GM19025 (cell line): ENCODE measurements at regions not wholly inside any gene's neighbourhood (a gene's known extent, or its start where the extent isn't known, plus 50 kb on each side); places are given as distances from the start of the nearest gene placed in this dataset.
A peak's percentile ranks its signal among the peaks of the same experiment; 100 is the strongest.
"Not testable (repeated sequence)": the region's sequence is repeated elsewhere in the genome, so short reads cannot be mapped to it uniquely, and the experiment has no call there.

Source experiments
- ATAC-seq: cut with Tn5 transposase; IDR thresholded peaks from one replicate; pipeline ENCODE4 v1.9.1; 2021; ENCODE audit warnings: mild to moderate bottlenecking, low read depth, moderate library complexity; ENCODE audit not compliant: unreplicated experiment

DNA sequence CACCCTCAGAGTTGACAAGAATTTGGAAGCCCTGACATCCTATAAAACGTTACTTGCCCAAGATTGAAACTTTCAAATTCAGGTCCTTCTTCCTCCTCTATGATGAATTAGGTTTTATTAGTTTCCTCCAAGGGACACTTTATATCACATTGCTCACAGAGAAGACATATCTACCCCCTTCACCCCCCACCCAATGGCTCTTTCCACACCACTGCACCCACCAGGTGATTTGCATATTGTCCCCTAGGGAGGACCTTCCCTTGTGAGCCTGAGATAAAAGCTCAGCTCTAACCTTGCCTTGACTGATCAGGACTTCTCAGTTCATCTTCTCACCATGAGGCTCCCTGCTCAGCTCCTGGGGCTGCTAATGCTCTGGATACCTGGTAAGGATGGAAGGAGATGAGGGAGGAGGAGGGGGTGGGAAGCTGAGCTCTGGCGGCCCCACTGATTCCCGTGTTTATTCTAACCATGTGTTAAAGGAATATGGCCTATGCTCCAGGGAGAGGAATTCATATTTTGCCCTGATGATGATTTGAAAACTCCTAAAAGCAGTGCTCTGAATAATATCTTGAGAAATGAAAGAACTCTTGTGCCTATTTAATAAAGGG lies 1255.8 kb downstream of the RPIA start:
- ATAC-seq, result not testable (repeated sequence)

DNA sequence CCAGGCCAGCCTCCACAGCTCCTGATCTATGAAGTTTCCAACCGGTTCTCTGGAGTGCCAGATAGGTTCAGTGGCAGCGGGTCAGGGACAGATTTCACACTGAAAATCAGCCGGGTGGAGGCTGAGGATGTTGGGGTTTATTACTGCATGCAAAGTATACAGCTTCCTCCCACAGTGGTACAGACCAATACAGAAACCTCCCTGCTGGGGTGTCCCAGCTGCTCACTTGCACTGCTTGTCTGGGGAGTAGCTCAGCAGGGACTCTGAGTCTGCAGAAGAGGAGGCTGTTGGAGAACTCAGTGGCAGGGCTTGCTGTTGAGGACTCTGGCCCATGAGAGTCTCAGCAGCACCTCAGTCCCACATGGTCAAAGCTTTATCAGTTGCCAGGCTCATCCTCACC lies 1256.6 kb downstream of the RPIA start:
- peak; percentile 55 for ATAC-seq

GRCh38 chr2:89950807-89951206 lies 1259.3 kb downstream of the RPIA start:
- ATAC-seq, result not testable (repeated sequence)

- not testable (repeated sequence) for ATAC-seq
Measured at GRCh38 chr2:89957236-89957635, 1265.8 kb downstream of the RPIA start.

GRCh38 chr2:89959729-89960378 lies 1268.4 kb downstream of the RPIA start:
- ATAC-seq, result not testable (repeated sequence)

DNA sequence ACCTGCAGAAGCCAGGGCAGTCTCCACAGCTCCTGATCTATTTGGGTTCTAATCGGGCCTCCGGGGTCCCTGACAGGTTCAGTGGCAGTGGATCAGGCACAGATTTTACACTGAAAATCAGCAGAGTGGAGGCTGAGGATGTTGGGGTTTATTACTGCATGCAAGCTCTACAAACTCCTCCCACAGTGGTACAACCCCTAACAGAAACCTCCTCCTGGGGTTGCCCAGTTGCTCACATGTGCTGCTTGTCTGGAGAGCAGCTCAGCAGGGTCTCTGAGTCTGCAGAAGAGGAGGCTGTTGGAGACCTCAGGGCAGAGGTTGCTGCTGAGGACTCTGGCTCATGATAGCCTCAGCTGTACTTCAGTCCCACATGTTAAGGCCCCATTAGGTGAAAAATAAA lies 1269.1 kb downstream of the RPIA start:
- ATAC-seq, result not testable (repeated sequence)

GRCh38 chr2:89968567-89968966 lies 1277.1 kb downstream of the RPIA start:
- peak; percentile 64 for ATAC-seq

DNA sequence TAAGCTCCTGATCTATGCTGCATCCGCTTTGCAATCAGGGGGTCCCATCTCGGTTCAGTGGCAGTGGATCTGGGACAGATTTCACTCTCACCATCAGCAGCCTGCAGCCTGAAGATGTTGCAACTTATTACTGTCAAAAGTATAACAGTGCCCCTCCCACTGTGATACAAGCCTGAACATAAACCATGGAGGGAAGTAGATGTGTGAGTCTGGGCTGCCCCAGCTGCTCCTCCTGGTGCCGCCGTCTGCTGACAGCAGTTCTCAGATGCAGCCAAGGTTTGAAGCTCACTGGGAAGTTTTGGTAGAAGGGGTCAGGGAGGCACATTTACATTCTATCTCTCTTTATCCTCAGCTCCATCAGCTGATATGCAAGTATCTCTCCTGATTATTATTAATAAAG lies 1277.7 kb downstream of the RPIA start:
- ATAC-seq, result not testable (repeated sequence)

GRCh38 chr2:89973849-89974248 lies 1282.4 kb downstream of the RPIA start:
- ATAC-seq, result not testable (repeated sequence)

- not testable (repeated sequence) for ATAC-seq
Measured at GRCh38 chr2:89979826-89980537, 1288.5 kb downstream of the RPIA start.

- not testable (repeated sequence) for ATAC-seq
Measured at GRCh38 chr2:89982246-89982645, 1290.8 kb downstream of the RPIA start.

DNA sequence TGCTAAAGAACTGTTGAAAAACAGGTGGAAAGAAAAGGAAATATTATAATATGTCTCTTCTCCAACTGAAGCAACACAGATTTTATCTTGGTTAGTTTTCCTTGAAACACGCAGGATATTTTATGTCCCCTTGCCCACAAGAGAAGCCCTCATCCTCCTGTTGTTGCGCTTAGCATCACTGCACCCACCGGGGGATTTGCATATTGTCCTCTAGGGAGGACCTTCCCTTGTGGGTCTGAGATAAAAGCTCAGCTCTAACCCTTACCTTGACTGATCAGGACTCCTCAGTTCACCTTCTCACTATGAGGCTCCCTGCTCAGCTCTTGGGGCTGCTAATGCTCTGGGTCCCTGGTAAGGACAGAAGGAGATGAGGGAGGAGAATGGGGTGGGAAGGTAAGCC lies 1294.2 kb downstream of the RPIA start:
- ATAC-seq, result not testable (repeated sequence)

- not testable (repeated sequence) for ATAC-seq
Measured at GRCh38 chr2:89986532-89986931, 1295.1 kb downstream of the RPIA start.

DNA sequence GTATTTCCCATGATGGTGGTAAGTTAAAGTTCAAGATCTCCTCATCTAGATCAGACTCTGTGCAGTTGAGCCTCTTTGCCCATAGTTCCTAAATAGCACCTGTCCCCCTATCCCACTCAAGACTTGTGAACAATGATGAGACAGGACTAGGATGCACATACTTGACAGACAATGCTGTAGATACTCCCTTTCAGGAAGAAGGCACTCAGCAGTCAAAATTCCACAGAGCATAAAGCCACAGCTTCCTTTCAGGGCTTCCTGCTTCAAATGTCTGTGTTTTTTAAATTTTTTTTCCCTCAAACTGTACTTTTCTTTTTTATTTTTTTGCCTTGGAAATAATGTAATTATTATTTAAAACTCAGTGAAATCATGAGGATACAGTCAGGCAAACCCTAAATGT lies 1305.3 kb downstream of the RPIA start:
- not testable (repeated sequence) for ATAC-seq

DNA sequence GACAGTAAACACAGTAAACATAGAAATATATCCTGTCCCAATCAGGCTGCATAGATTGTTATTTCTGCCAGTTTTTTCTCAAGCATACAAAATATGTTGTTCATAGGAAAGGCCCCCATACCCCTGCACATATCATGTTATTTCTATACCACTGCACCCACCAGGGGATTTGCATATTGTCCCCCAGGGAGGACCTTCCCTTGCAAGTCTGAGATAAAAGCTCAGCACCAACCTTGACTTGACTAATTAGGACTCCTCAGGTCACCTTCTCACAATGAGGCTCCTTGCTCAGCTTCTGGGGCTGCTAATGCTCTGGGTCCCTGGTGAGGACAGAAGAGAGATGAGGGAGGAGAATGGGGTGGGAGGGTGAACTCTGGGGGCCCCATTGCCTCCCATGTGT lies 1313.1 kb downstream of the RPIA start:
- ATAC-seq, result not testable (repeated sequence)

DNA sequence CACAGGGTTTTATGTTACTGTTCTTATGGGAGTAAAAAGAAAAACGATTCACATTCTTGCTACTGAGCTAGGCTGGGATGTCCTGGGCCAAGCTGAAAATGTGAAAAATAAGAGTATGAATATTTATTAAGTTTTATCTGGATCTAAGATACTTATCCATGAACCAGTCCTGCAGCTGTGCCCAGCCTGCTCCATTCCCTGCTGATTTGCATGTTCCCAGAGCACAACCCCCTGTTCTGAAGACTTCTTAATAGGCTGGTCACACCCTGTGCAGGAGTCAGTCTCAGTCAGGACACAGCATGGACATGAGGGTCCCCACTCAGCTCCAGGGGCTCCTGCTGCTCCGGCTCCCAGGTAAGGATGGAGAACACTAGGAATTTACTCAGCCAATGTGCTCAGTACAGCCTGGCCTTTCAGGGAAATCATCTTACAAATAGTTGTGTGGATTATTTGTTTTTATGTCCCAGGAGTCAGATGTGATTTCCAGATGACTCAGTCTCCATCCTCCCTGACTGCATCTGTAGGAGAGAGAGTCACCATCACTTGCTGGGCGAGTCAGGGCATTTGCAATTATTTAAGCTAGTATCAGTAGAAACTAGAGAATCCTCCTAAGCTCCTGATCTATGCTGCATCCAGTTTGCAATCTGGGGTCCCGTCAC lies 1319.1 kb downstream of the RPIA start:
- not testable (repeated sequence) for ATAC-seq

GRCh38 chr2:90011101-90011443 lies 1319.6 kb downstream of the RPIA start:
- ATAC-seq, result not testable (repeated sequence)

- ATAC-seq, result not testable (repeated sequence)
Measured at GRCh38 chr2:90019908-90020307, 1328.4 kb downstream of the RPIA start.

- not testable (repeated sequence) for ATAC-seq
Measured at GRCh38 chr2:90021234-90021633, 1329.8 kb downstream of the RPIA start.

GRCh38 chr2:90027231-90027643 lies 1335.8 kb downstream of the RPIA start:
- ATAC-seq, result not testable (repeated sequence)
